Endothelial cell of umbilical vein (primary cell): ENCODE measurements at regions not wholly inside any gene's neighbourhood (a gene's known extent, or its start where the extent isn't known, plus 50 kb on each side); places are given as distances from the start of the nearest gene placed in this dataset.

Source experiments
- BruUV-seq: library from RNA; stranded (reverse); fragments of 400-500 nt; replicated peaks from 2 replicates; lab custom pipeline; 2021; lab: Mats Ljungman, UMichigan
- CTCF ChIA-PET: fragments of 300-600, 350-600 bp; sonication (Branson Sonifier 250); formaldehyde crosslinking; loops from one replicate; lab custom pipeline; 2021; ENCODE audit warnings: antibody characterized with exemption, inconsistent platforms; lab: Charles Lee
- POLR2A ChIA-PET: fragments of 300-600, 350-600 bp; sonication (Branson Sonifier 250); formaldehyde crosslinking; loops from one replicate; lab custom pipeline; 2021; ENCODE audit warnings: antibody characterized with exemption, inconsistent platforms; lab: Charles Lee
- DNase-seq: peaks from one replicate; pipeline ENCODE4 v3.0.0-alpha.2; 2011; ENCODE audit warnings: low read depth, low spot score
- FAIRE-seq: peaks from 2 replicates; lab custom pipeline; 2011; peaks lifted over from hg19 to GRCh38; lab: Jason Lieb, UNC
- H2AFZ ChIP-seq: 2 replicates; pipeline ENCODE4 v1.6.0; 2012; ENCODE audit warnings: low read depth, low read length, control low read depth, inconsistent platforms
- H3K27ac ChIP-seq: 2 replicates; pipeline ENCODE4 v1.5.1; 2011; ENCODE audit warnings: low read depth, mild to moderate bottlenecking, control low read depth, low read length, moderate library complexity; ENCODE audit not compliant: insufficient read depth
- H3K27me3 ChIP-seq, 2 experiments: 2 replicates each; pipeline versions ENCODE4 v1.6.0 to v1.6.1; 2011; ENCODE audit warnings: low read length in 2 of 2, mixed read lengths in 1 of 2; ENCODE audit not compliant: control insufficient read depth in 2 of 2, insufficient read depth in 2 of 2
- H3K36me3 ChIP-seq, 2 experiments: 2 replicates in 1 of 2; 3 replicates in 1 of 2; pipeline ENCODE4 v1.5.1; 2011; ENCODE audit warnings: low read length in 2 of 2, mild to moderate bottlenecking in 1 of 2, moderate library complexity in 1 of 2; ENCODE audit not compliant: control insufficient read depth in 2 of 2, insufficient read depth in 2 of 2; ENCODE audit errors: extremely low read depth in 1 of 2
- H3K4me1 ChIP-seq: 3 replicates; pipeline ENCODE4 v1.5.1; 2011; ENCODE audit warnings: mild to moderate bottlenecking, low read length; ENCODE audit not compliant: control insufficient read depth, insufficient read depth; ENCODE audit errors: extremely low read depth
- H3K4me2 ChIP-seq: 2 replicates; pipeline ENCODE4 v1.6.1; 2011; ENCODE audit warnings: low read length, control low read depth, mixed read lengths; ENCODE audit not compliant: insufficient read depth
- H3K4me3 ChIP-seq, 3 experiments: fragments of 200-600 bp in 1 of 3; sonication (generic), shearing (Covaris generic) in 1 of 3; replicated peaks in 1 of 3; 2 replicates each; pipeline ENCODE4 v1.5.1; 2011 to 2016; ENCODE audit warnings: control low read depth in 3 of 3, low read length in 3 of 3, mild to moderate bottlenecking in 2 of 3, inconsistent platforms in 1 of 3, low read depth in 1 of 3, moderate library complexity in 1 of 3; ENCODE audit not compliant: insufficient read depth in 1 of 3
- H3K79me2 ChIP-seq: 2 replicates; pipeline ENCODE4 v1.6.0; 2012; ENCODE audit warnings: low read length, inconsistent platforms; ENCODE audit not compliant: control insufficient read depth, insufficient read depth
- H3K9ac ChIP-seq: replicated peaks from 2 replicates; pipeline ENCODE3; 2011; ENCODE audit warnings: low read length, control low read depth; ENCODE audit not compliant: insufficient read depth; ENCODE audit errors: extremely low read depth
- H3K9me1 ChIP-seq: replicated peaks from 3 replicates; pipeline ENCODE4 v1.6.0; 2011; ENCODE audit warnings: mild to moderate bottlenecking, low read length; ENCODE audit not compliant: control insufficient read depth, insufficient read depth; ENCODE audit errors: extremely low read depth
- H3K9me3 ChIP-seq: replicated peaks from 2 replicates; pipeline ENCODE4 v1.5.1; 2012; ENCODE audit warnings: low read length, inconsistent platforms; ENCODE audit not compliant: control insufficient read depth, insufficient read depth
- H4K20me1 ChIP-seq: replicated peaks from 2 replicates; pipeline ENCODE3; 2011; ENCODE audit warnings: mild to moderate bottlenecking, low read length; ENCODE audit not compliant: control insufficient read depth, insufficient read depth; ENCODE audit errors: extremely low read depth
- EZH2 ChIP-seq: IDR thresholded peaks from 2 replicates; pipeline ENCODE4 v1.6.1; 2012; ENCODE audit warnings: borderline replicate concordance, low read depth, mild to moderate bottlenecking, moderate library complexity, low read length, inconsistent platforms; ENCODE audit not compliant: severe bottlenecking
- FOS ChIP-seq: IDR thresholded peaks from 2 replicates; pipeline ENCODE4 v1.6.1; 2011; ENCODE audit warnings: mild to moderate bottlenecking, low read length, moderate library complexity, borderline replicate concordance; ENCODE audit not compliant: insufficient read depth
- GATA2 ChIP-seq: IDR thresholded peaks from 2 replicates; pipeline ENCODE4 v1.7.0; 2011; ENCODE audit warnings: low read depth, mild to moderate bottlenecking, moderate library complexity, mixed read lengths, low read length; ENCODE audit not compliant: insufficient read length, insufficient read depth
- JUN ChIP-seq: IDR thresholded peaks from 2 replicates; pipeline ENCODE4 v1.6.1; 2011; ENCODE audit warnings: borderline replicate concordance, low read depth; ENCODE audit not compliant: insufficient read length, insufficient read depth
- MYC ChIP-seq: IDR thresholded peaks from one replicate; pipeline ENCODE4 v1.6.1; 2011; ENCODE audit warnings: mild to moderate bottlenecking, low read depth, low read length
- POLR2A ChIP-seq: IDR thresholded peaks from 2 replicates; pipeline ENCODE4 v1.6.1; 2012; ENCODE audit warnings: low read depth, mild to moderate bottlenecking, control low read depth, low read length
- POLR2AphosphoS5 ChIP-seq: IDR thresholded peaks from 2 replicates; pipeline ENCODE4 v1.6.1; 2012; ENCODE audit warnings: low read depth, mild to moderate bottlenecking, control low read depth, low read length, moderate library complexity; ENCODE audit not compliant: insufficient read depth
- dilution Hi-C: fragments of 300-500 bp; cut with MboI; formaldehyde crosslinking; loops from one replicate; pipeline ENCODE4 v1.15.0; 2019; ENCODE audit warnings: low sequenced_read_pairs; ENCODE audit not compliant: extremely low pct_ligation_motif_present
- intact Hi-C: fragments of 100-400 bp; cut with micrococcal nuclease; formaldehyde crosslinking; loops from one replicate; pipeline ENCODE4 v1.10.0; 2022
- TF ChIP-seq, protein P1 (sequence below), 2 donors: IDR thresholded peaks; 1 replicate in 1 of 2; 2 replicates in 1 of 2; pipeline ENCODE4 v1.5.1; 2011; ENCODE audit warnings: low read length in 2 of 2, mild to moderate bottlenecking in 2 of 2, moderate library complexity in 2 of 2, control low read depth in 1 of 2, inconsistent platforms in 1 of 2, low read depth in 1 of 2; ENCODE audit not compliant: insufficient read depth in 1 of 2; ENCODE audit errors: extremely low read depth in 1 of 2
- TF ChIP-seq, protein P2 (sequence below): IDR thresholded peaks from 2 replicates; pipeline ENCODE4 v1.6.1; 2011; ENCODE audit not compliant: insufficient read depth, insufficient read length

DNA sequence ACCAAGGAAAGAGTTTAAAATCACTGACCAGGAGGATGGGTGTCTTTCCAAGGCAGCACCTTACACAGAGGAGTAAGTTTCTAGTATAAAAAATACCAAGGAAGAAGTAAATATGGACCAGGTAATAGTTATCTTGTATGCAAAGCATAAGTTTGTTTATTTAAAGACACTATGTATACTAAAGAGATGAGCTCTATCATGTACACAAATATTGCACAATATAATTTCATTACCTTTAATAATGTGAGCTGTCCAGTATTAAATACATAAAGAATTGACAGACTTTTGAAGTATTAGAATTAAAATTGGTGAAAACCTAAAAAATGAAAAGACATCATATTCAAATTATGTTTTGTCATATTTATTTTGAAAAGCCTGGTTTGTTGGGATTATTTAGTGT, 322.0 kb upstream of the MIR17HG start:
- no peak for FAIRE-seq
- no peak overlapping the region for H3K27ac ChIP-seq
- H3K4me3 ChIP-seq = no peak overlapping the region
- dilution Hi-C loops = no loop called here
- TF ChIP-seq JUN (no peak), EZH2 (no peak), POLR2A (no peak), GATA2 (no peak), MYC (no peak), FOS (no peak), POLR2AphosphoS5 (no peak)
- TF ChIP-seq, protein P1, sequence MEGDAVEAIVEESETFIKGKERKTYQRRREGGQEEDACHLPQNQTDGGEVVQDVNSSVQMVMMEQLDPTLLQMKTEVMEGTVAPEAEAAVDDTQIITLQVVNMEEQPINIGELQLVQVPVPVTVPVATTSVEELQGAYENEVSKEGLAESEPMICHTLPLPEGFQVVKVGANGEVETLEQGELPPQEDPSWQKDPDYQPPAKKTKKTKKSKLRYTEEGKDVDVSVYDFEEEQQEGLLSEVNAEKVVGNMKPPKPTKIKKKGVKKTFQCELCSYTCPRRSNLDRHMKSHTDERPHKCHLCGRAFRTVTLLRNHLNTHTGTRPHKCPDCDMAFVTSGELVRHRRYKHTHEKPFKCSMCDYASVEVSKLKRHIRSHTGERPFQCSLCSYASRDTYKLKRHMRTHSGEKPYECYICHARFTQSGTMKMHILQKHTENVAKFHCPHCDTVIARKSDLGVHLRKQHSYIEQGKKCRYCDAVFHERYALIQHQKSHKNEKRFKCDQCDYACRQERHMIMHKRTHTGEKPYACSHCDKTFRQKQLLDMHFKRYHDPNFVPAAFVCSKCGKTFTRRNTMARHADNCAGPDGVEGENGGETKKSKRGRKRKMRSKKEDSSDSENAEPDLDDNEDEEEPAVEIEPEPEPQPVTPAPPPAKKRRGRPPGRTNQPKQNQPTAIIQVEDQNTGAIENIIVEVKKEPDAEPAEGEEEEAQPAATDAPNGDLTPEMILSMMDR (IDR thresholded peaks at IDR 0.05; ENCODE audit: extremely low read depth in 1 of 2, insufficient read depth in 1 of 2, low read depth in 1 of 2, low read length in 2 of 2) = no peak
- TF ChIP-seq, protein P2, sequence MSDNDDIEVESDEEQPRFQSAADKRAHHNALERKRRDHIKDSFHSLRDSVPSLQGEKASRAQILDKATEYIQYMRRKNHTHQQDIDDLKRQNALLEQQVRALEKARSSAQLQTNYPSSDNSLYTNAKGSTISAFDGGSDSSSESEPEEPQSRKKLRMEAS = no peak
- CTCF ChIA-PET = no interaction called here
- H3K79me2 ChIP-seq = no peaks in the 10 kb centered on the region
- no TSS peak for BruUV-seq
- H3K27me3 ChIP-seq = no peaks in the 10 kb centered on the region
- no peak overlapping the region for H3K9ac ChIP-seq
- H3K9me3 ChIP-seq = no peaks in the 10 kb centered on the region
- no peak for DNase-seq
- POLR2A ChIA-PET = no interaction called here
- H2AFZ ChIP-seq = no peak overlapping the region
- no peaks in the 10 kb centered on the region for H3K36me3 ChIP-seq
- no peaks in the 10 kb centered on the region for H4K20me1 ChIP-seq
- H3K9me1 ChIP-seq = no peaks in the 10 kb centered on the region
- no peaks in the 10 kb centered on the region for H3K4me1 ChIP-seq
- H3K4me2 ChIP-seq = no peak overlapping the region
- intact Hi-C loops = no loop called here
